GM13977 (cell line): ENCODE measurements at regions not wholly inside any gene's neighbourhood (a gene's known extent, or its start where the extent isn't known, plus 50 kb on each side); places are given as distances from the start of the nearest gene placed in this dataset.
"Not testable (repeated sequence)": the region's sequence is repeated elsewhere in the genome, so short reads cannot be mapped to it uniquely, and the experiment has no call there.

ENCODE experiments used
- DNase-seq: peaks from one replicate; pipeline ENCODE4 v3.0.0; 2012; ENCODE audit warnings: low spot score
- CTCF ChIP-seq: IDR thresholded peaks from 2 replicates; pipeline ENCODE4 v1.5.1; 2012; ENCODE audit warnings: mild to moderate bottlenecking, control low read depth; ENCODE audit not compliant: insufficient read depth; ENCODE audit errors: extremely low read depth, missing control alignments
- in situ Hi-C: fragments of 300-500 bp; cut with MboI; formaldehyde crosslinking; loops from one replicate; pipeline ENCODE4 v1.12.0; 2022; ENCODE audit warnings: low sequenced_read_pairs, low pct_unique_long_range_greater_than_20kb, mixed read lengths, inconsistent platforms; ENCODE audit not compliant: unreplicated experiment

- DNase-seq, result peak; percentile 72
- TF ChIP-seq CTCF, result no peak
- in situ Hi-C loops, result no loop called here
Measured at GRCh38 chr5:68070591-68071281, 144.8 kb upstream of the PIK3R1 start.

GRCh38 chr5:68067976-68068603, 147.5 kb upstream of the PIK3R1 start:
- in situ Hi-C loops, result no loop called here
- DNase-seq, result no peak
- TF ChIP-seq CTCF, result no peak

DNA sequence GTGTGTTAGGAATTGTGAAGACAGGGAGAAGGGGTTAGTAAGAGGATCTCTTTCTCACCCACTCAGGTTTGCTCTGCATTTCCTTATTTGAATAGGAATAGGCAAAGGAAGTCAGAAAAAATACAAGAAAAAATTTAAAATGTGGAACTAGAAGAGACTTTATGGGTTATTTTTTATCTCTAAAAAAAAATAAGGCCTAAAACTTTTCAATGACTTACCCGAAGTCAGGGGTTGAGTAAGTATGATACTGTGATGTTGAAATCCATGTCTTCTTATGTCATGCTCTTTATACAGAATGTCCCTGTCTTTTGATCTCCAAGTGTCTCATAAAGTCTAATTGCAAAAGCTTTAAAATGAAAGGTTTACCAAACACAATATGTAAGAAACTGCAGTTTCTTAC, 148.3 kb upstream of the PIK3R1 start:
- no peak for TF ChIP-seq CTCF
- in situ Hi-C loops, result no loop called here
- no peak for DNase-seq

DNA sequence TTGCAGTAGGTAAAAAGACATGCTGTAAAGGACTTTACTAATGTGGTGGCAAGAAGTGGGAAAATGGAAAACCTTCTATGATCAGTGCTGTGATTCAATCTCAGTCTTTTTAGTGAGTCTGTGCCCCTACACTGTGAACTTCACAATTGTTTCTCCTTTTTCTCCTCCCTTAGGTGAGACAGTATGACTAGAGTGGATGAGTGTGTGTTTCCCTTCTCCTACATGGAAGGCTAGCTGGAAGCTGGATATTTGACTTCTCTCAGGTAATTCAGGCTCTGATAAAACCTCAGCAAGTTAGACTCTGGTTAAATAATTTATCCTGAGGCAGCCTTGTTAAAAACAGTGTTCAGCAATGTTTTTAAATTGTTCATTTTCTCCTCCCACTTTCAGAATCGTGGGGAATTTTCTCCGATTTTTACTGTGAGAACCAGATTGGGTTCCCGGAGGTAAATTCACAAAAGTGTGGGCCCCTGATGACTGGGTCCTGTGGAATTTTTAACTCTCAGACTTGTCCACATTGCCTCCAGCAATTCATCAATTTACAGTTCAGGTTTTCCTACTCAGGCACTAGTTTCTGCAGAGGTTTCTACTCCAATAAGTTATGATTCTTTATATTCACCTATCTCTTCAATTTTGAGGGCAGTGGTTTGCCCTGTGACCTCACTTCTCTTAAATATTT, 149.1 kb upstream of the PIK3R1 start:
- no peak for DNase-seq
- no peak for TF ChIP-seq CTCF
- in situ Hi-C loops, result no loop called here

DNA sequence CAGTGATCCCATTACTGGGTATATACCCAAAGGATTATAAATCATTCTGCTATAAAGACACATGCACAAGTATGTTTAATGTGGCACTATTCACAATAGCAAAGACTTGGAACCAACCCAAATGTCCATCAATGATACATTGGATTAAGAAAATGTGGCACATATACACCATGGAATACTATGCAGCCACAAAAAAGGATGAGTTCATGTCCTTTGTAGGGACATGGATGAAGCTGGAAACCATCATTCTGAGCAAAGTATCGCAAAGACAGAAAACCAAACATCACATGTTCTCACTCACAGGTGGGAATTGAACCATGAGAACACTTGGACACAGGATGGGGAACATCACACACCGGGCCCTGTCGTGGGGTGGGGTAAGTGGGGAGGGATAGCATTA, 150.2 kb upstream of the PIK3R1 start:
- in situ Hi-C loops, DNase-seq: not testable (repeated sequence)

DNA sequence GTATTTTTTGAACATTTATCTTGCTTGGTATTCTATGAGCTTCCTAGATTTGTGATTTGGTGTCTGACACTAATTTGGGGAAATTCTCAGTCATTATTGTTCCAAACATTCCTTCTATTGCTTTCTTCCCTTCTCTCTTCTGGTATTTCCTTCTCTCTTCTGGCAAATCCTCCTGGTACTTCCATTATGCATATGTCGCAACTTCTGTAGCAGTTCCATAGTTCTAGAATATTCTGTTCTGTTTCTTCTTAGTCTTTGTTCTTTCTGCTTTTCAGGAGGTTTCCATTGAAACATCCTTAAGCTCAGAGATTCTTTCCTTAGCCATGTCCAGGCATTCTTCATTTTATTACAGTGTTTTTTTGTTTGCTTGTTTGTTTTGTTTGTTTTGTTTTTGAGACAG, 155.2 kb upstream of the PIK3R1 start:
- in situ Hi-C loops, result no loop called here
- TF ChIP-seq CTCF, result no peak

DNA sequence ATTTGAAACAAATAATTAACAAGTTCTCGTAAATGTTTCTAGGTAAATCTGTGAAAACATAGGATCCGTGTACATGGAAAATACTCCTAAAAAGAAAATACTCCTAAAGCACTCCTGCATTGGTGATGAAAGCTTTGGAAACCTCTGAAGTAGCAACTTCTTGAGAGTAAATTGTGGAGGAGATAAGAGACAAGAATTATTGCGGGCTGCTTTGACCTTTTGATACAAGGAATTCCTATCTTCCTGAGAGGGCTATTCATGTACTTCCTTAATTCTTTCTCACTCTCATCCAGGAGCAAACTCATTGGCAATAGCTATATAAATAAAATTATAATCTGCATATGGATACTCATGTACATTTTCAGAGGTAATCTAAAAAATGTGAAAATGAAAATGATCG, 158.4 kb upstream of the PIK3R1 start:
- DNase-seq, result no peak
- in situ Hi-C loops, result no loop called here
- no peak for TF ChIP-seq CTCF

More for the DNA sequence above, 155.2 kb upstream of the PIK3R1 start:
- DNase-seq, result no peak
